Stimulated activated naive B cell treated with anti-CD40 and anti-IgM and Interleukin-4, amounts not matched to agents 10 μg/mL and 1 μg/mL and 100 μg/mL, for 72 hours (primary cell): ENCODE measurements at regions not wholly inside any gene's neighbourhood (a gene's known extent, or its start where the extent isn't known, plus 50 kb on each side); places are given as distances from the start of the nearest gene placed in this dataset.

Source experiments
- ATAC-seq, 2 donors: fragments of 150-1000 bp; cut with Tn5 transposase; replicated peaks; 2 replicates each; pipeline ENCODE4 v1.10.0; 2021; ENCODE audit warnings: moderate library complexity in 1 of 2
- DNase-seq: peaks from one replicate; pipeline ENCODE4 v3.0.0; 2021
- H3K27ac Mint-ChIP-seq: one replicate; pipeline ENCODE4 v1.8.0; 2022; ENCODE audit warnings: mild to moderate bottlenecking, mixed read lengths
- H3K27me3 Mint-ChIP-seq, 2 donors: one replicate each; pipeline ENCODE4 v1.8.0; 2022; ENCODE audit warnings: mixed read lengths in 2 of 2
- H3K36me3 Mint-ChIP-seq, 2 donors: one replicate each; pipeline ENCODE4 v1.8.0; 2022; ENCODE audit warnings: mixed read lengths in 2 of 2, mild to moderate bottlenecking in 1 of 2
- H3K4me1 Mint-ChIP-seq, 2 donors: one replicate each; pipeline ENCODE4 v1.8.0; 2022; ENCODE audit warnings: mixed read lengths in 2 of 2, mild to moderate bottlenecking in 1 of 2
- H3K4me3 Mint-ChIP-seq, 2 donors: one replicate each; pipeline ENCODE4 v1.8.0; 2022; ENCODE audit warnings: mild to moderate bottlenecking in 2 of 2, mixed read lengths in 2 of 2, moderate library complexity in 1 of 2
- H3K9me3 Mint-ChIP-seq, 2 donors: one replicate each; pipeline ENCODE4 v1.8.0; 2022; ENCODE audit warnings: mixed read lengths in 2 of 2, mild to moderate bottlenecking in 1 of 2

- ATAC-seq (no peak), DNase-seq (no peak)
- Mint-ChIP-seq H3K36me3 (no peaks in the 10 kb centered on the region), H3K27me3 (no peaks in the 10 kb centered on the region), H3K4me3 (no peak overlapping the region), H3K9me3 (no peaks in the 10 kb centered on the region), H3K4me1 (no peaks in the 10 kb centered on the region), H3K27ac (no peak overlapping the region)
Measured at GRCh38 chr12:126551869-126552268, 1486.6 kb downstream of the AACS start.

- no peaks in the 10 kb centered on the region for H3K9me3 Mint-ChIP-seq
- no peaks in the 10 kb centered on the region for H3K27me3 Mint-ChIP-seq
- no peaks in the 10 kb centered on the region for H3K4me1 Mint-ChIP-seq
- H3K36me3 Mint-ChIP-seq: no peaks in the 10 kb centered on the region
- no peak overlapping the region for H3K27ac Mint-ChIP-seq
- DNase-seq: no peak
- no peak overlapping the region for H3K4me3 Mint-ChIP-seq
- ATAC-seq: no peak
Measured at GRCh38 chr12:126554625-126555024, 1489.4 kb downstream of the AACS start.

GRCh38 chr12:126557659-126558058 lies 1492.4 kb downstream of the AACS start:
- Mint-ChIP-seq H3K4me1 (no peaks in the 10 kb centered on the region), H3K36me3 (no peaks in the 10 kb centered on the region), H3K27ac (no peak overlapping the region), H3K9me3 (no peaks in the 10 kb centered on the region), H3K4me3 (no peak overlapping the region), H3K27me3 (no peaks in the 10 kb centered on the region)
- ATAC-seq (no peak), DNase-seq (no peak)

DNA sequence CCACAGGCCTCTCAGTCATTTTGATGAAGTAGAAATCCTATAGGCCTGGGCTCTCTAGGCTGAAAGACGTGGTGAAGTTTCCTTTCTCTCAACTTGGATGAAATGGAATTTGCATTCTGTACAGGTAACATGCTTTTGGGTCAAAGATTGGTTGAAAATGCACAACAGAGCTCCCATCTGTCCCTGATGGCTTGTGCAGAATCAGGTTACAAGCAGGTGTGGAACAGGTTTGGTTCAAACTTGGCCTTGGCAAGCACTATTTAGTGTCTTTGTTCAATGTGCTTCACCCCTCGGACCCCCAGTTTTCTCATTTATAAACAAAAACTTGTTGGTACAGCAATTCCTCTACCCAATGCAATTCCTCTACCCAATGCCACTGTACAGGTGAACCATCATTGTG lies 1493.0 kb downstream of the AACS start:
- no peaks in the 10 kb centered on the region for H3K9me3 Mint-ChIP-seq
- H3K4me3 Mint-ChIP-seq: no peak overlapping the region
- no peaks in the 10 kb centered on the region for H3K36me3 Mint-ChIP-seq
- H3K27ac Mint-ChIP-seq: no peak overlapping the region
- no peaks in the 10 kb centered on the region for H3K27me3 Mint-ChIP-seq
- DNase-seq (no peak), ATAC-seq (no peak)
- no peaks in the 10 kb centered on the region for H3K4me1 Mint-ChIP-seq

- H3K27me3 Mint-ChIP-seq: no peaks in the 10 kb centered on the region
- no peaks in the 10 kb centered on the region for H3K4me1 Mint-ChIP-seq
- H3K36me3 Mint-ChIP-seq: no peaks in the 10 kb centered on the region
- DNase-seq (no peak), ATAC-seq (no peak)
- H3K9me3 Mint-ChIP-seq: no peaks in the 10 kb centered on the region
- no peak overlapping the region for H3K27ac Mint-ChIP-seq
- no peak overlapping the region for H3K4me3 Mint-ChIP-seq
Measured at GRCh38 chr12:126558810-126559209, 1493.6 kb downstream of the AACS start.

DNA sequence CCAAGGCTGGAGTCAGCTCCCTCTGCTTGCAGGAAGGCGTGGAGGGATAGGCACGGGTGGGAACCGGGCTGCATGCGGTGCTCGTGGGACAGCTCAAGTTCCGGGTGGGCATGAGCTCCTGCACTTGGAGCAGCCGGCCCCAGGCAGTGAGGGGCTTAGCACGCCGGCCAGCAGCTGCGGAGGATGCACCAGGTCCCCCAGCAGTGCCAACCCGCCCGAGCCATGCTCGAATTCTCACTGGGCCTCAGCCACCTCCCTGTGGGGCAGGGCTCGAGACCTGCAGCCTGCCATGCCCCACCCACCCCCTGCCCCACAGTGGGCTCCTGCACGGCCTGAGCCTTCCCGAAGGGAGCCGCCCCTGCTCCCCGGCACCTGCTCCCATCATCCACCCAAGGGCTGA lies 1501.8 kb downstream of the AACS start:
- Mint-ChIP-seq H3K27me3 (no peaks in the 10 kb centered on the region), H3K9me3 (peaks cover 5 to 7% of the 10 kb centered on the region in 2 donors), H3K36me3 (no peaks in the 10 kb centered on the region), H3K4me1 (no peaks in the 10 kb centered on the region), H3K27ac (no peak overlapping the region), H3K4me3 (no peak overlapping the region)
- DNase-seq: no peak
- ATAC-seq: no peak

DNA sequence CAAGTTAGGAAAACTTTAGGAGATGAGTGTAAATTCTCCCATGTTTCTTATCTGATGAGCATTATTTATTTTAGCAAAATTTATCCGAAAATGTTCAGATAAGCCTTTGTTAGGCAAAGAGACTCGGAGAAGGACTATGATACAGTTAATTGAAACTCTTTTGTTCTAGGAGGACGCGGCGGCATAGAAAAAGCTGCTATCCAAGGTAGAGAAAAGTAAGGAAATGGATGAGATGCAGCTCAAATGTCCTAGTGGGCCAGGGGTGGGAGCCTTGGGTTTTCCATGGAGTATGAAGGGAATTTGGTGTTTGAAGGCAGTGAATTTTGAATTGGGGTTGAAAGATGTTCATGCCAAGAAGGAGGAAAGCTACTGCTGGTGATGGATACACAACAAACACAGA lies 1504.5 kb downstream of the AACS start:
- Mint-ChIP-seq H3K36me3 (no peaks in the 10 kb centered on the region), H3K4me3 (no peak overlapping the region), H3K27ac (no peak overlapping the region), H3K4me1 (no peaks in the 10 kb centered on the region), H3K27me3 (no peaks in the 10 kb centered on the region), H3K9me3 (peaks cover 5 to 7% of the 10 kb centered on the region in 2 donors)
- DNase-seq (no peak), ATAC-seq (no peak)

DNA sequence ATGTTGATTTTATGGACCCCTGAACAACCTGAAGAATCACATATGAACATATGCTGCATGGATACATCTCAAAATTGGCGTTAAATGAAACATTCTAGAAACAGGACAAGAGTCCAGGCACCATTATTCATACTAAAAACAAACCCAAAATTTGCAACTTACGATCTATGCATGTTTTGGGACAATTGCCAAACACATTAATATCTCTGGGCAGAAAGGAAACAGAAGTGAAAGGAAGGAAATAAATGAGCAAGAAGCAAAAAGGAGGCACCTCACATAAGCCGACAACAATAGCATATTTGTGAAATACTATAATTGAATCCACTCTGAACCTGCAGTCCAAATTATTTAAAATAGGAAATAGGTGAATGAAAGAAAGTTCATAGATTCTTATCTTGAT lies 1505.3 kb downstream of the AACS start:
- no peaks in the 10 kb centered on the region for H3K36me3 Mint-ChIP-seq
- DNase-seq (no peak), ATAC-seq (no peak)
- H3K9me3 Mint-ChIP-seq: peaks cover 5 to 7% of the 10 kb centered on the region in 2 donors
- H3K27me3 Mint-ChIP-seq: no peaks in the 10 kb centered on the region
- no peak overlapping the region for H3K4me3 Mint-ChIP-seq
- H3K4me1 Mint-ChIP-seq: no peaks in the 10 kb centered on the region
- no peak overlapping the region for H3K27ac Mint-ChIP-seq

GRCh38 chr12:126572170-126572569 lies 1506.9 kb downstream of the AACS start:
- H3K36me3 Mint-ChIP-seq: no peaks in the 10 kb centered on the region
- no peak overlapping the region for H3K4me3 Mint-ChIP-seq
- H3K27ac Mint-ChIP-seq: no peak overlapping the region
- no peaks in the 10 kb centered on the region for H3K4me1 Mint-ChIP-seq
- DNase-seq: no peak
- H3K9me3 Mint-ChIP-seq: peaks cover 3 to 7% of the 10 kb centered on the region in 2 donors
- ATAC-seq: no peak
- no peaks in the 10 kb centered on the region for H3K27me3 Mint-ChIP-seq

GRCh38 chr12:126581655-126582054 lies 1516.4 kb downstream of the AACS start:
- ATAC-seq: no peak
- Mint-ChIP-seq H3K27me3 (no peaks in the 10 kb centered on the region), H3K4me3 (no peak overlapping the region), H3K27ac (no peak overlapping the region), H3K36me3 (no peaks in the 10 kb centered on the region), H3K4me1 (no peaks in the 10 kb centered on the region), H3K9me3 (peaks cover 0 to 2% of the 10 kb centered on the region in 2 donors)
- DNase-seq: no peak

DNA sequence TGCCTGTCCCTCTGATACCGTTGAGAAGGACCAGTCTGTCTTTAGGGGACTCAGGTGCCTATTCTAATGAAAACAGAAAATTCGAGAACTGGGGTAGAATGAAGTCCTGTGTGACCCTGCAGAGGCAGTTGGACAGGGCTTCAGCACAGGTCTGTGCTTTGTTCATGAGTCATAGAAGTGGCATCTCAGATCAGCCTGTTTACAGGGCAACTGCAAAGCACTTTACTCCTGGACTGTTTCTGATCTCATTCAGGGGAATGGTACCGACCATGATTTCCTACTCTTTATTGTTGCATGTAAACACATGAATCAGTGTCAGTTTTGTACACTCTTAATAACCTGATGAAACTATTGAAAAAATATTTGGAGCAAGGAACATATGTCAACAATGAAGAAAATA lies 1517.0 kb downstream of the AACS start:
- Mint-ChIP-seq H3K4me3 (no peak overlapping the region), H3K36me3 (no peaks in the 10 kb centered on the region), H3K27me3 (no peaks in the 10 kb centered on the region), H3K4me1 (no peaks in the 10 kb centered on the region), H3K27ac (no peak overlapping the region), H3K9me3 (peaks cover 2% of the 10 kb centered on the region in 2 donors)
- DNase-seq (no peak), ATAC-seq (no peak)

DNA sequence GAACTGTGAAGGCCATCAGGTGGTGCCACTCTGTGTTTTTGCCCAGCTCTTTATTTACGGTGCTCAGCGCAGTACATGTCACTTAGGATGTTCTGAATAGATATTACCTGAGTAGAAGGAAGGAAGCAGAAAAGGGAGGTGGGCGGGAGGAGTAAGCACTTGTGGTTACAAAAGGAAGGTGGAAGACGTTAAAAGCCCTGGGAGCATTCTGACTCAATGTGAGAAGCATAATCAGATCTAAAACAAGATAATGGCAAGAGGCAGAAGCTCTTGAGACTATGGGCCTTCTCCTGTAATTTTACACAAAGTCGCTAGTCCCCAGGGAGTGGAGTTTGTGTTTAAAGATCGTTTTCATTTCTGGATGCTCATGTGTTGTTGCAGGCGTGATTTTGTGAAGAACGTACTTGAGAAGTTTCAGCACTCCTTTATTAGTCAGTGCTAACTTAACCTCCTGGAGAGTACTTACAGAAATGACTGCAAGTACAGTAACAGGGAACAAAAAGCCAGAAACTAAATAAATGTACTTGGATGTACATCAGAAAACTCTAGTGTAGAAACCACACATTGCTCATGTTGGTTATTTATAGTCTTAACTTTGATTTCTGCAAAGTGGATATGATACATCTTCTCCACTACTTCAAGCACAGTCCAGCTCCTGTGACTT lies 1523.5 kb downstream of the AACS start:
- H3K4me3 Mint-ChIP-seq: no peak overlapping the region
- no peak overlapping the region for H3K27ac Mint-ChIP-seq

DNA sequence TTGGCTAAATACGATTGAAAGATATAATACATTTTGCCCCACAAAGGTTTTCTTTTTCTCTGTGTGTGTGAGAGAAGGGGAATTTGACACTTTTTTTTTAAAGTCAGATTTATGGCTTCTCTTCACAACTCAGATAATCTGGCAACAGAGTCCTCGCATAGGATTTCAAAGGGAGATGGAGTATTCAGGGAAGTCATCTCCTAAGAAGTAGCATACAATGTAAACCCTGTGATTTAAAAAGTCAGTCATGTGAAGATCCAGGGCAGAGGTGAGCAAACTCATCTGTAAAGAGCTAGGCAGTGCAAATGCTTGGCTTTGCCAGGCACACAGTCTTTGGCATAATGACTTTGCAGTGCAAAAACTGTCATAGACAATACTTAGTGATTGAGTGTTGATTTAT lies 1526.3 kb downstream of the AACS start:
- Mint-ChIP-seq H3K36me3 (no peaks in the 10 kb centered on the region), H3K27me3 (no peaks in the 10 kb centered on the region), H3K9me3 (peaks cover 2 to 4% of the 10 kb centered on the region in 2 donors), H3K27ac (no peak overlapping the region), H3K4me1 (no peaks in the 10 kb centered on the region), H3K4me3 (no peak overlapping the region)
- DNase-seq (no peak), ATAC-seq (no peak)

More for the DNA sequence above, 1523.5 kb downstream of the AACS start:
- ATAC-seq: no peak
- no peaks in the 10 kb centered on the region for H3K27me3 Mint-ChIP-seq
- H3K36me3 Mint-ChIP-seq: no peaks in the 10 kb centered on the region
- no peaks in the 10 kb centered on the region for H3K4me1 Mint-ChIP-seq
- peaks cover 2 to 3% of the 10 kb centered on the region in 2 donors for H3K9me3 Mint-ChIP-seq
- no peak for DNase-seq

GRCh38 chr12:126601184-126602170 lies 1536.2 kb downstream of the AACS start:
- no peaks in the 10 kb centered on the region for H3K27me3 Mint-ChIP-seq
- H3K4me3 Mint-ChIP-seq: no peak overlapping the region
- H3K4me1 Mint-ChIP-seq: no peaks in the 10 kb centered on the region
- H3K36me3 Mint-ChIP-seq: no peaks in the 10 kb centered on the region
- no peak overlapping the region for H3K27ac Mint-ChIP-seq
- DNase-seq (no peak), ATAC-seq (no peak)
- H3K9me3 Mint-ChIP-seq: peaks cover 0 to 6% of the 10 kb centered on the region in 2 donors

- no peaks in the 10 kb centered on the region for H3K4me1 Mint-ChIP-seq
- no peak overlapping the region for H3K4me3 Mint-ChIP-seq
- no peaks in the 10 kb centered on the region for H3K36me3 Mint-ChIP-seq
- DNase-seq: no peak
- H3K9me3 Mint-ChIP-seq: peaks cover 0 to 6% of the 10 kb centered on the region in 2 donors
- H3K27me3 Mint-ChIP-seq: no peaks in the 10 kb centered on the region
- no peak overlapping the region for H3K27ac Mint-ChIP-seq
- ATAC-seq: no peak
Measured at GRCh38 chr12:126602612-126603011, 1537.4 kb downstream of the AACS start.
